Thyroid gland (tissue), 4 donors: ENCODE measurements at regions not wholly inside any gene's neighbourhood (a gene's known extent, or its start where the extent isn't known, plus 50 kb on each side); places are given as distances from the start of the nearest gene placed in this dataset.

Experiments used
- CTCF ChIP-seq, 6 experiments: fragments of 200-600 bp in 3 of 6; fragments of 450-650 bp in 3 of 6; sonication (generic) in 3 of 6; IDR thresholded peaks; one replicate each; pipeline ENCODE4 v1.5.1; 2016 to 2019; ENCODE audit warnings: antibody characterized with exemption in 6 of 6, mild to moderate bottlenecking in 2 of 6, inconsistent platforms in 1 of 6, moderate library complexity in 1 of 6
- POLR2A ChIP-seq, 2 donors: fragments of 450-650 bp; IDR thresholded peaks; one replicate each; pipeline ENCODE4 v1.6.1; 2017; ENCODE audit warnings: antibody characterized with exemption in 2 of 2, mild to moderate bottlenecking in 2 of 2, moderate library complexity in 1 of 2

- TF ChIP-seq CTCF (IDR thresholded peaks at IDR 0.05) (no peak), POLR2A (IDR thresholded peaks at IDR 0.05) (no peak)
These were observed 241.6 kb upstream of the GALNT17 start for GRCh38 chr7:70890147-70890969.
